PFSK-1 (cell line): ENCODE measurements at regions not wholly inside any gene's neighbourhood (a gene's known extent, or its start where the extent isn't known, plus 50 kb on each side); places are given as distances from the start of the nearest gene placed in this dataset.

Source experiments
- FOXP2 ChIP-seq: optimal IDR thresholded peaks from 2 replicates; pipeline ENCODE3; 2011; ENCODE audit warnings: borderline replicate concordance, control low read depth, inconsistent platforms; ENCODE audit not compliant: insufficient read depth; ENCODE audit errors: extremely low read length, extremely low read depth
- POLR2AphosphoS5 ChIP-seq: IDR thresholded peaks from 2 replicates; pipeline ENCODE4 v1.6.1; 2012; ENCODE audit warnings: low read depth, mild to moderate bottlenecking, control low read depth, low read length, moderate library complexity
- SIN3A ChIP-seq: IDR thresholded peaks from 2 replicates; pipeline ENCODE4 v1.6.1; 2012; ENCODE audit warnings: mild to moderate bottlenecking, low read length, moderate library complexity, borderline replicate concordance; ENCODE audit not compliant: insufficient read depth
- TAF1 ChIP-seq: IDR thresholded peaks from 2 replicates; pipeline ENCODE4 v1.6.1; 2012; ENCODE audit warnings: low read length, control low read depth, borderline replicate concordance; ENCODE audit not compliant: insufficient read depth
- TF ChIP-seq, protein P1 (sequence below), 2 experiments: IDR thresholded peaks; 2 replicates each; pipeline versions ENCODE4 v1.6.1 to v1.8.0; 2011 to 2012; ENCODE audit warnings: low read depth in 2 of 2, low read length in 2 of 2, control low read depth in 1 of 2, inconsistent platforms in 1 of 2, mild to moderate bottlenecking in 1 of 2, moderate library complexity in 1 of 2; ENCODE audit not compliant: insufficient read depth in 1 of 2

DNA sequence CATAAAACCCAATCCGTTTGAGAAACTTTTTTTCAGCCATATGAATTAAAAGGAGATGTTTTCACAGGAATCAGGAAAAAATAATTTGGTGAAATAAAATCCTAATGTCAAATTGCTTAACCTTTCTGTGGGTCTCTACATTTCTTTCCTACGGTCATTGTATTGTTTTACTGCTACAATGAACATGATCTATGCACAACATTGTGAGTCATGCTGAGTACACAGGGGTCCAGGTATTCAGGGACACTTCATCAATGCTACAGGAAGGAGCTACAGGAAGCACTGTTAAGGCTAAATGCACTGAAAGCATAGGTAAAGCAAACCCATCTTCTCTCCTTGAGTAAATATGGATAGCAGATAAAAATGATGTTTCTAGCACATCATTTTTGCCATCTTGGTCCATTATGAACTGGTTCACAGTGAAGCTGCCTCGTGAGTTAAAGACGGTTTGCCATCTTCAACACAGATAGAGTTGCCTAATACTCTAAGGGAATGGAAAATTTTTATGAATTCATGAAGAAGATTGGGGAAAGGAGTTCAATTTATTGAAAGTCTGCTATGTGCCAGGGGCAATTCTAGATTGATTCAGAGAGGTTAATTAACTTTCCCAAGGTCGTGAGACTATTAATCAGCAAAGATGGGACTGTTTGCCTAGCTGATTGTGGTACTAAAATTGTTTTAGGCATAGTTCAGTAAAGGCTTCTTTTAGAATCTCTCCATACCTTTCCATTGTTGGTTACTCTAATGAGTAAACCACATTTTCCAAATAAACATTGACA is 85.5 kb downstream of the DIRAS2 start:
- TF ChIP-seq TAF1 (no peak), FOXP2 (no peak), SIN3A (no peak), POLR2AphosphoS5 (no peak)
- TF ChIP-seq, protein P1, sequence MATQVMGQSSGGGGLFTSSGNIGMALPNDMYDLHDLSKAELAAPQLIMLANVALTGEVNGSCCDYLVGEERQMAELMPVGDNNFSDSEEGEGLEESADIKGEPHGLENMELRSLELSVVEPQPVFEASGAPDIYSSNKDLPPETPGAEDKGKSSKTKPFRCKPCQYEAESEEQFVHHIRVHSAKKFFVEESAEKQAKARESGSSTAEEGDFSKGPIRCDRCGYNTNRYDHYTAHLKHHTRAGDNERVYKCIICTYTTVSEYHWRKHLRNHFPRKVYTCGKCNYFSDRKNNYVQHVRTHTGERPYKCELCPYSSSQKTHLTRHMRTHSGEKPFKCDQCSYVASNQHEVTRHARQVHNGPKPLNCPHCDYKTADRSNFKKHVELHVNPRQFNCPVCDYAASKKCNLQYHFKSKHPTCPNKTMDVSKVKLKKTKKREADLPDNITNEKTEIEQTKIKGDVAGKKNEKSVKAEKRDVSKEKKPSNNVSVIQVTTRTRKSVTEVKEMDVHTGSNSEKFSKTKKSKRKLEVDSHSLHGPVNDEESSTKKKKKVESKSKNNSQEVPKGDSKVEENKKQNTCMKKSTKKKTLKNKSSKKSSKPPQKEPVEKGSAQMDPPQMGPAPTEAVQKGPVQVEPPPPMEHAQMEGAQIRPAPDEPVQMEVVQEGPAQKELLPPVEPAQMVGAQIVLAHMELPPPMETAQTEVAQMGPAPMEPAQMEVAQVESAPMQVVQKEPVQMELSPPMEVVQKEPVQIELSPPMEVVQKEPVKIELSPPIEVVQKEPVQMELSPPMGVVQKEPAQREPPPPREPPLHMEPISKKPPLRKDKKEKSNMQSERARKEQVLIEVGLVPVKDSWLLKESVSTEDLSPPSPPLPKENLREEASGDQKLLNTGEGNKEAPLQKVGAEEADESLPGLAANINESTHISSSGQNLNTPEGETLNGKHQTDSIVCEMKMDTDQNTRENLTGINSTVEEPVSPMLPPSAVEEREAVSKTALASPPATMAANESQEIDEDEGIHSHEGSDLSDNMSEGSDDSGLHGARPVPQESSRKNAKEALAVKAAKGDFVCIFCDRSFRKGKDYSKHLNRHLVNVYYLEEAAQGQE (IDR thresholded peaks at IDR 0.05; ENCODE audit: insufficient read depth in 1 of 2, low read depth in 2 of 2, low read length in 2 of 2) = no peak

DNA sequence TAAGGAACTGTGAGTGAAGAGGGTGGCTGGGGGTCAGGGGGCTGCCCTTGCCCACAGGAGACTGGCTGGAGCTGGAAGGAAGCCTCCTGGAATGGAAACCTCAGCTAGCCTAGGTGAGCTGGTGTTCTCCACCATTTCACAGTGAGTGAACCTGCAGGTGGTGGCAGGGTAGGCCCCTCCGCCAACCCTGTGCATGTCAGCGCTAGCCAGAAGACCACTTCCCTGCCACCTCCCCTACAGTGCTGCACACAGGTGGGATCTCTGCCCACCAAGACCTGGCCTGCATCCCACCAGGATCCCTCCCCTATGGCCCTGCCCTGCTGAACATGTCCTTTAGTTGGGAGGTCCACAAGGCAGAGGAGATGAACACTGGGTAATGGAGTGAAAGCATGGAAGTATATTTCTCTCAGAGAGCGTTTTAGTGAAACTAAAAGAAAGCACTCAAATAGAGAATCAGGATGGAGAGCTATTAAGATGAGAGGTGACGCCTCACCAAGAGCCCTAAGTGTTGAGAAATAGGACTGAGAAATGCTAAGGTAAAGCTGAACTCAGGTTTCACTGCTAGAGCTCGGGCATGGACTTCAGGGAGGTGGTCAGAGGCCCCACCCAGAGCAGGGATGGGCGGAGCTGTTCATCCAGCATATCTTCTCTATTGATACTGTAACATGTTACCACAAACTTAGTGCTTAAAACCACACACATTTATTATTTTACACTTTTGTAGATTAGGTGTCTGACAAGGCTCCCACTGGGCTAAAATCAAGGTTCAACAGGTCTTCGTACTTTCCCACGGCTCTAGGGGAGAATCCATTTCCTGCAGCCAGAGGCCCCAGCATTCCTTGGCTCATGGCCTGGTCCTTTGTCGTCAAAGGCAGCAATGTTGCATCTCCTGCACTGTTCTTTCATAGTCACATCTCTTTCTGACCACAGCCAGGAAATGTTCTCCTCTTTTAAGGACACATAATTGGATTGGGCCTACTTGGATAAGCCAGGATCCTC is 83.2 kb downstream of the DIRAS2 start:
- TF ChIP-seq TAF1 = no peak
- TF ChIP-seq, protein P1 (IDR thresholded peaks at IDR 0.05; ENCODE audit: insufficient read depth in 1 of 2, low read depth in 2 of 2, low read length in 2 of 2) = no peak
- no peak for TF ChIP-seq SIN3A
- TF ChIP-seq POLR2AphosphoS5 = no peak
- TF ChIP-seq FOXP2 = no peak
